ENCODE measurements at regions not wholly inside any gene's neighbourhood (a gene's known extent, or its start where the extent isn't known, plus 50 kb on each side); places are given as distances from the start of the nearest gene placed in this dataset.
"Not testable (repeated sequence)": the region's sequence is repeated elsewhere in the genome, so short reads cannot be mapped to it uniquely, and the experiment has no call there.

DNA sequence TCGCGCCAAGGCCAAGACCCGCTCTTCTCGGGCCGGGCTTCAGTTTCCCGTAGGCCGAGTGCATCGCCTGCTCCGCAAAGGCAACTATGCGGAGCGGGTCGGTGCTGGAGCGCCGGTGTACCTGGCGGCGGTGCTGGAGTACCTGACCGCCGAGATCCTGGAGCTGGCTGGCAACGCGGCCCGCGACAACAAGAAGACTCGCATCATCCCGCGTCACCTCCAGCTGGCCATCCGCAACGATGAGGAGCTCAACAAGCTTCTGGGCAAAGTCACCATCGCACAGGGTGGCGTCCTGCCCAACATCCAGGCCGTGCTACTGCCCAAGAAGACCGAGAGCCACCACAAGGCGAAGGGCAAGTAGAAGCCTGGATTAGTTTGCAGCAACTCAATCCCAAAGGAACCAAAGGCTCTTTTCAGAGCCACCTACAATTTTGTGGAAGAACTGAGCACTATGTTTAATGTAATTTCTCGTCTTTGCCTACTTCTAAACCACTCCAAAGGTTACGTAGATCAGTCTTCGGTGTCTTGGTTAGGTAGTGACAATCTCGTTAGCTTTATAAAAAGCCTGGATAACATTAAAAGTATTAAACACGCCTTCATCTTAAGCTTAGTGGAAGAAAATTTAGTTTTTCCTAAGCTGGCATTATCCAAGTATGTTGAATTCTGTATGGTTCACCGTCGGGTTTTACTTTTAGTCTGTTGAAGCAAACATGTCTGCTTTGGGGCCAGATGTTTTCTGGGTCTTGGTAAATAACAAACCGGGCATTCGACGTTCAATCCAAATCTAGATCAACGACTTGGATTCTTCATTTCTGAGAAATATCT lies 103.7 kb downstream of the OR2B2 start (continued):
- 0 out of 2 replicates have a peak, but pooled peaks have one; percentile 57 for TF ChIP-seq ZXDC (CRISPR knock-in tag; IDR thresholded peaks at IDR 0.05)
- peak; percentile 32; the same call in 1 of the 2 replicates for TF ChIP-seq PHF8 (CRISPR knock-in tag; IDR thresholded peaks at IDR 0.05)
- 0 out of 2 replicates have a peak, but pooled peaks have one; percentile 28 for TF ChIP-seq ZNF780A (CRISPR knock-in tag; IDR thresholded peaks at IDR 0.05)
- TF ChIP-seq POLR2A (IDR thresholded peaks at IDR 0.05; ENCODE audit: insufficient read depth in 1 of 2, low read depth in 2 of 2, low read length in 2 of 2) = peak; percentile 76 to 86
- TF ChIP-seq SALL1 (CRISPR knock-in tag; IDR thresholded peaks at IDR 0.05) = peak; percentile 60; the same call in 1 of the 2 replicates
- peak; percentile 36; the same call in 1 of the 2 replicates for TF ChIP-seq ZNF790 (CRISPR knock-in tag; IDR thresholded peaks at IDR 0.05; ENCODE audit: borderline replicate concordance)
- 0 out of 2 replicates have a peak, but pooled peaks have one; percentile 8 for TF ChIP-seq TMF1 (CRISPR knock-in tag; IDR thresholded peaks at IDR 0.05; ENCODE audit: low read depth)
- peak; percentile 73; the same call in 1 of the 2 replicates for TF ChIP-seq ZBTB20 (CRISPR knock-in tag; IDR thresholded peaks at IDR 0.05; ENCODE audit: borderline replicate concordance, low read depth)
- peak; percentile 46; the same call in 1 of the 2 replicates for TF ChIP-seq FOXJ3 (CRISPR knock-in tag; IDR thresholded peaks at IDR 0.05; ENCODE audit: borderline replicate concordance)
- TF ChIP-seq ZNF263 (CRISPR knock-in tag; IDR thresholded peaks at IDR 0.05) = peak; percentile 32; the same call in 1 of the 2 replicates
- not testable (repeated sequence) for TF ChIP-seq SOX6, LCORL (IDR thresholded peaks at IDR 0.05)
- TF ChIP-seq SOX6 (CRISPR knock-in tag; IDR thresholded peaks at IDR 0.05) = peak; percentile 48
- TF ChIP-seq NCOA5 (CRISPR knock-in tag; IDR thresholded peaks at IDR 0.05) = 0 out of 2 replicates have a peak, but pooled peaks have one; percentile 20
- peak; percentile 58; the same call in 1 of the 2 replicates for TF ChIP-seq HNRNPL (IDR thresholded peaks at IDR 0.05; ENCODE audit: low read depth, low read length)
- TF ChIP-seq CBX1 (IDR thresholded peaks at IDR 0.05; ENCODE audit: low read depth) = peak; percentile 12
- TF ChIP-seq ZNF280D (CRISPR knock-in tag; IDR thresholded peaks at IDR 0.05) = peak; percentile 55; the same call in 1 of the 2 replicates
- peak; percentile 50; the same call in 1 of the 2 replicates for TF ChIP-seq KAT8 (CRISPR knock-in tag; IDR thresholded peaks at IDR 0.05)
- peak; percentile 28; the same call in 1 of the 2 replicates for TF ChIP-seq LCORL (CRISPR knock-in tag; IDR thresholded peaks at IDR 0.05)
- 0 out of 2 replicates have a peak, but pooled peaks have one; percentile 47 for TF ChIP-seq ZNF225 (CRISPR knock-in tag; IDR thresholded peaks at IDR 0.05)
- TF ChIP-seq KDM5A (IDR thresholded peaks at IDR 0.05; ENCODE audit: borderline replicate concordance, low read length) = peak; percentile 55; the same call in 1 of the 2 replicates
- TF ChIP-seq SOX5 (CRISPR knock-in tag; IDR thresholded peaks at IDR 0.05; ENCODE audit: borderline replicate concordance) = 0 out of 2 replicates have a peak, but pooled peaks have one; percentile 4
- 0 out of 2 replicates have a peak, but pooled peaks have one; percentile 13 for TF ChIP-seq ZNF530 (CRISPR knock-in tag; IDR thresholded peaks at IDR 0.05; ENCODE audit: low read depth)
- peak; percentile 37; the same call in 1 of the 2 replicates for TF ChIP-seq ZSCAN21 (CRISPR knock-in tag; IDR thresholded peaks at IDR 0.05; ENCODE audit: borderline replicate concordance)
- TF ChIP-seq TOPORS (CRISPR knock-in tag; IDR thresholded peaks at IDR 0.05) = peak; percentile 53
- TF ChIP-seq ZBTB42 (CRISPR knock-in tag; IDR thresholded peaks at IDR 0.05) = 0 out of 2 replicates have a peak, but pooled peaks have one; percentile 37

Measured in HepG2 (cell line).